Activated CD8-positive, alpha-beta T cell treated with anti-CD3 and anti-CD28 coated beads for 36 hours (primary cell): ENCODE measurements at regions not wholly inside any gene's neighbourhood (a gene's known extent, or its start where the extent isn't known, plus 50 kb on each side); places are given as distances from the start of the nearest gene placed in this dataset.

Experiments
- ATAC-seq: fragments of 200-7000 bp; cut with Tn5 transposase; one replicate; pipeline ENCODE4 v1.10.0; 2021; ENCODE audit warnings: mild to moderate bottlenecking, moderate library complexity
- CTCF ChIA-PET: fragments of 350-600 bp; sonication (Branson Sonifier 250); formaldehyde crosslinking; loops from one replicate; lab custom pipeline; 2021; ENCODE audit warnings: antibody characterized with exemption; lab: Charles Lee
- POLR2A ChIA-PET: fragments of 350-600 bp; sonication (Branson Sonifier 250); formaldehyde crosslinking; loops from one replicate; lab custom pipeline; 2021; ENCODE audit warnings: antibody characterized with exemption; lab: Charles Lee
- DNase-seq: peaks from one replicate; pipeline ENCODE4 v3.0.0-alpha.2; 2020
- H3K27ac Mint-ChIP-seq: one replicate; pipeline ENCODE4 v1.8.0; 2021; ENCODE audit warnings: mild to moderate bottlenecking, mixed read lengths
- H3K27me3 Mint-ChIP-seq: one replicate; pipeline ENCODE4 v1.8.0; 2021; ENCODE audit warnings: mixed read lengths
- H3K36me3 Mint-ChIP-seq: one replicate; pipeline ENCODE4 v1.8.0; 2021; ENCODE audit warnings: low read depth, mixed read lengths
- H3K4me1 Mint-ChIP-seq: one replicate; pipeline ENCODE4 v1.8.0; 2021; ENCODE audit warnings: low read depth, mixed read lengths
- H3K4me3 Mint-ChIP-seq: one replicate; pipeline ENCODE4 v1.8.0; 2021; ENCODE audit warnings: mild to moderate bottlenecking, moderate library complexity, mixed read lengths
- H3K9me3 Mint-ChIP-seq: one replicate; pipeline ENCODE4 v1.8.0; 2021; ENCODE audit warnings: mixed read lengths
- intact Hi-C: fragments of 100-400 bp; cut with micrococcal nuclease; formaldehyde crosslinking; loops from one replicate; pipeline ENCODE4 v1.10.0; 2022
- TF ChIP-seq, protein P1 (sequence below): fragments of 200-600 bp; IDR thresholded peaks from one replicate; pipeline ENCODE4 v1.8.0; 2022; ENCODE audit warnings: antibody characterized with exemption, mild to moderate bottlenecking

DNA sequence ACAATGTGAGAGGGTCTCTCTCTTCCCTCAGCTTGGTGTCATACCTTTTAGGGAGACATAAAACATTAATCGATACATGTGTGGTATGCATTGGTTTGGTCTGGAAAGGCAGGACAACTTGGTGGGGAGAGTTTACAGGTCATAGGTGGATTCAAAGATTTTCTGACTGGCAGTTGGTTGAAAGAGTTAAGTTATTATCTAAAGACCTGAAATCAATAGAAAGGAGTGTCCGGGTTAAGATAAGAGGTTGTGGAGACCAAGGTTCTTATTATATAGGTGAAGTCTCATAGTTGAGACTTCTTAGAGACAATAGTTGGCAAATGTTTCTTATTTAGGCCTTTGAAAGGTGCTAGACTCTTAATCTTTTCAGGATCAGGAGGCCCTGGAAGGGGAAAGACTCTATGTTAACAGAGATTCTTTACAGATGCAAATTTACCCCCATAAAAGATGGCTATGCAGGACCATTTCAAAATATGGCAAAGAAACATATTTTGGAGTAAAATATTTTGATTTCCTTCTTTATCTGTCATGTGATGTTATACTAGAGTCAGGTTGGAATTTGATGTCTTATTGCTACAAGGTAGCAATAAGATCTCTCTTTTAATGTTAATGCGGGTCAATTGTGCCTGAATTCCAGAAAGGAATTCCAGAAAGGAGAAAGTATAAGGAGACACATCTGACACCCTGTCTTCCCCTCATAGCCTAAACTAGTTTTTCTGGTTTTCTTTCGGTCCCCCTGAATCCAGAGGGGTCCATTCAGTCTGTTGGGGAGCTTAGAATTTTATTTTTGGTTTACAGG, 59.2 kb upstream of the RCBTB2 start:
- no peak for ATAC-seq
- H3K4me1 Mint-ChIP-seq = peaks cover 2% of the 10 kb centered on the region
- H3K27ac Mint-ChIP-seq = no peak overlapping the region
- H3K9me3 Mint-ChIP-seq = no peaks in the 10 kb centered on the region
- POLR2A ChIA-PET = interaction anchor here (0.7 kb wide), 1 partner anchor 222 kb away, joined by 4 read pairs; no protein-coding TSS in a partner anchor
- H3K36me3 Mint-ChIP-seq = no peaks in the 10 kb centered on the region
- no peaks in the 10 kb centered on the region for H3K27me3 Mint-ChIP-seq
- intact Hi-C loops = no loop called here
- no peak for DNase-seq
- CTCF ChIA-PET = interaction anchor here (0.8 to 11.7 kb wide), 3 partner anchors 140 to 185 kb away, joined by 3 to 92 read pairs (median 9); no protein-coding TSS in a partner anchor
- TF ChIP-seq, protein P1, sequence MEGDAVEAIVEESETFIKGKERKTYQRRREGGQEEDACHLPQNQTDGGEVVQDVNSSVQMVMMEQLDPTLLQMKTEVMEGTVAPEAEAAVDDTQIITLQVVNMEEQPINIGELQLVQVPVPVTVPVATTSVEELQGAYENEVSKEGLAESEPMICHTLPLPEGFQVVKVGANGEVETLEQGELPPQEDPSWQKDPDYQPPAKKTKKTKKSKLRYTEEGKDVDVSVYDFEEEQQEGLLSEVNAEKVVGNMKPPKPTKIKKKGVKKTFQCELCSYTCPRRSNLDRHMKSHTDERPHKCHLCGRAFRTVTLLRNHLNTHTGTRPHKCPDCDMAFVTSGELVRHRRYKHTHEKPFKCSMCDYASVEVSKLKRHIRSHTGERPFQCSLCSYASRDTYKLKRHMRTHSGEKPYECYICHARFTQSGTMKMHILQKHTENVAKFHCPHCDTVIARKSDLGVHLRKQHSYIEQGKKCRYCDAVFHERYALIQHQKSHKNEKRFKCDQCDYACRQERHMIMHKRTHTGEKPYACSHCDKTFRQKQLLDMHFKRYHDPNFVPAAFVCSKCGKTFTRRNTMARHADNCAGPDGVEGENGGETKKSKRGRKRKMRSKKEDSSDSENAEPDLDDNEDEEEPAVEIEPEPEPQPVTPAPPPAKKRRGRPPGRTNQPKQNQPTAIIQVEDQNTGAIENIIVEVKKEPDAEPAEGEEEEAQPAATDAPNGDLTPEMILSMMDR = no peak
- H3K4me3 Mint-ChIP-seq = no peak overlapping the region

DNA sequence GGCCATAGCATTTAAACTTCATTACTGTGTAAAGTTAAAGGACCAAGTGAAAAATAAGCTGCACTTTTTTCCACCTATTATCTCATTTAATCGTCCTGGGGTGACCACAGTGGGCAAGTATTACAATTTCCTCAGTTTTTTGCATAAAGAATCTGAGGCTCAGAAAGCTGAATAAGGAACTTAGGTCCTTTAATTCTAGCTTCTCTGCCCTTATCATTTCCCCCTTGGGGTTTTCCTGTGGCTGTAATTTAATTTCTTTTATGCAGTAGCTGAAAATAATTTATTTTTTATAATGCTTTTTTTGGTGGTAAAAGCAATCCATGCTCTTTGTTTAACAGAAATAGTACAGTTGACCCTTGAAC, 59.8 kb upstream of the RCBTB2 start:
- H3K36me3 Mint-ChIP-seq = no peaks in the 10 kb centered on the region
- H3K27me3 Mint-ChIP-seq = no peaks in the 10 kb centered on the region
- no peak overlapping the region for H3K4me3 Mint-ChIP-seq
- no peak for DNase-seq
- intact Hi-C loops = no loop called here
- ATAC-seq = no peak
- ChIA-PET CTCF (interaction anchor here (0.8 to 11.7 kb wide), 4 partner anchors 139 to 259 kb away, joined by 3 to 92 read pairs (median 6); no protein-coding TSS in a partner anchor), POLR2A (interaction anchor here (0.7 kb wide), 1 partner anchor 221 kb away, joined by 4 read pairs; no protein-coding TSS in a partner anchor)
- no peak overlapping the region for H3K27ac Mint-ChIP-seq
- H3K9me3 Mint-ChIP-seq = no peaks in the 10 kb centered on the region
- H3K4me1 Mint-ChIP-seq = peaks cover 2% of the 10 kb centered on the region
- TF ChIP-seq, protein P1 = no peak

DNA sequence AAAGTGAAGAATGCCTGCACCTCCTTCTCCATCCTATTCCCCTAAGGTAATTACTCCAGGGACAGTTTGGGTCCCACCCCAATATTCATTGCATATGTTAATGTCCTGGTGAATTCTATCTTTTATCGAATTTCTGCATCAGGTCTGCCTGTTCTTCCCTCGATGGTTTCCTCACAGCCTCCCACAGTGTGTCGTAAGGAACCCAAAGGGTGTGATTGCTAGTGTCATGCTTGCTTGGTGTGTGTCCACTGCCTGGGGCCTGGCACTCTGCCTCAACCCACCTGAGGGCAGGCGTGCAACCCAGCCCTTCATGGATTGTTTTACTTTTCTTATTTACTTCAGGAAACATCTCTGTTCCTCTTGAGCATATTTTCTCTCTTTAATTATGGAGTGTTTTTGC, 60.2 kb upstream of the CYSLTR2 start:
- ATAC-seq (no peak), DNase-seq (no peak)
- H3K4me1 Mint-ChIP-seq = peaks cover 2% of the 10 kb centered on the region
- no peak overlapping the region for H3K4me3 Mint-ChIP-seq
- POLR2A ChIA-PET = no interaction called here
- TF ChIP-seq, protein P1 = no peak
- no peaks in the 10 kb centered on the region for H3K9me3 Mint-ChIP-seq
- intact Hi-C loops = no loop called here
- H3K27me3 Mint-ChIP-seq = no peaks in the 10 kb centered on the region
- H3K27ac Mint-ChIP-seq = no peak overlapping the region
- H3K36me3 Mint-ChIP-seq = no peaks in the 10 kb centered on the region
- CTCF ChIA-PET = interaction anchor here (1.0 to 11.7 kb wide), 3 partner anchors 174 to 259 kb away, joined by 3 to 92 read pairs (median 5); no protein-coding TSS in a partner anchor

DNA sequence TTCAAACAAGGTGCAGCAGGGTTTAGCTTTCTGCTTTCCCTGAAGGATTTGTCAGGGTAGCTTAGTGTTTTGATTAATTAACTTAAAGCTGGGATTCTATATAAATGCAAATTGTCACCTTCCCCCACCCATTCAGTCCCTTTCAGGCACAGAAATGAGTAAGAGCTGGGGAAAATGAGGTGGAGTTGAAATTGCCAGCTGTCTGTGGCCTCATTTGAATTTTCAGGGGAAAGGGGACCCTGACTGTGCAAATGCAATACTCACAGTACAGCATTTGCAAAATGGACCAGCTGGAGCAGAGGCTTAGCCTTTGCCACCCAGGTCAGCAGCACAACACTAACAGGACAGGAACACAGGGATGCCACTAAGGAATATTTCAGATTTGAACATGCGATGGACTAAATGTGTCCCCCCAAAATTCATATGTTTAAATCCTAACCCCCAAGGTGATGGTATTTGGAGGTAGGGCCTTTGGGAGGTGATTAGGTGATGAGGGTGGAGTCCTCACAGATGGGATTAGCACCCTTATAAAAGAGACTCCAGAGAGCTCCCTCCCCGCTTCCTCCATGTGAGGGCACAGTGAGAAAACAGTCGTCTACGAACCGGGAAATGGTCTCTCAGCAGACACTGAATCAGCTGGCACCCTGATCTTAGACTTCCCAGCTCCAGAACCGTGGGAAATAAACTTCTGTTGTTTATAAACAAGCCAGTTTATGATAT, 59.5 kb upstream of the CYSLTR2 start:
- TF ChIP-seq, protein P1 = no peak
- no peaks in the 10 kb centered on the region for H3K9me3 Mint-ChIP-seq
- no peaks in the 10 kb centered on the region for H3K27me3 Mint-ChIP-seq
- CTCF ChIA-PET = interaction anchor here (1.0 to 11.7 kb wide), 4 partner anchors 14 to 176 kb away, joined by 3 to 92 read pairs (median 4); no protein-coding TSS in a partner anchor
- no peak overlapping the region for H3K27ac Mint-ChIP-seq
- H3K4me3 Mint-ChIP-seq = no peak overlapping the region
- no peaks in the 10 kb centered on the region for H3K36me3 Mint-ChIP-seq
- POLR2A ChIA-PET = no interaction called here
- peaks cover 2% of the 10 kb centered on the region for H3K4me1 Mint-ChIP-seq
- intact Hi-C loops = loop anchor here (2.0 kb wide), 1 partner anchor 175 kb away; no protein-coding TSS in a partner anchor
- DNase-seq = no peak
- no peak for ATAC-seq
